OCI-LY3 (cell line): ENCODE measurements at regions not wholly inside any gene's neighbourhood (a gene's known extent, or its start where the extent isn't known, plus 50 kb on each side); places are given as distances from the start of the nearest gene placed in this dataset.
"Not testable (repeated sequence)": the region's sequence is repeated elsewhere in the genome, so short reads cannot be mapped to it uniquely, and the experiment has no call there.

Experiments
- CTCF ChIP-seq: fragments of 200-600, 300-600 bp; sonication (generic); IDR thresholded peaks from 2 replicates; pipeline ENCODE4 v1.5.1; 2014; ENCODE audit warnings: antibody characterized with exemption, low read length, low read depth
- EZH2phosphoT487 ChIP-seq: fragments of 200-600 bp; shearing (Covaris generic); IDR thresholded peaks from 2 replicates; pipeline ENCODE4 v1.6.1; 2018; ENCODE audit warnings: antibody characterized with exemption, mixed run types, low read depth

DNA sequence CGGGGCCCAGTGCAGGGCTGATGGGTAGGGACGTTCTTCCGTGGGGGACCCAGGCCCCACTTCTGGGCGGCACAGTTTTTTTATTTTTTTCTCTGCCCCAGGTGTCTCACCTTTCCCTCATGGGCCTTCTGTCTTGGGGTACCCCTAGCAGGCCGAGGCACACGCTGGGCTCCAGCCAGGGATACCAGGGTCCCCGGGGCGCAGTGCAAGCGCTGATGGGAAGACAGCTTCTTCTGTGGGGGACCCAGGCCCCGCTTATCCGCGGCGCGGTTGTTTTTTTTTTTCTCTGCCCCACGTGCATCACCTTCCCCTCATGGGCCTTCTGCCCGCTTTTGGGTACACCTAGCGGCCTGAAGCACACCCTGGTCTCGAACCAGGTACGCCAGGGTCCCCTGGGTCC lies 1481.0 kb upstream of the TPTE start:
- not testable (repeated sequence) for TF ChIP-seq CTCF, EZH2phosphoT487
